GM19035 (cell line): ENCODE measurements at regions not wholly inside any gene's neighbourhood (a gene's known extent, or its start where the extent isn't known, plus 50 kb on each side); places are given as distances from the start of the nearest gene placed in this dataset.
"Not testable (repeated sequence)": the region's sequence is repeated elsewhere in the genome, so short reads cannot be mapped to it uniquely, and the experiment has no call there.

Source experiments
- ATAC-seq: cut with Tn5 transposase; IDR thresholded peaks from one replicate; pipeline ENCODE4 v1.9.1; 2021; ENCODE audit not compliant: unreplicated experiment

- ATAC-seq: no peak
Observed at GRCh38 chr21:27033471-27033870, 66.6 kb upstream of the ADAMTS5 start.

DNA sequence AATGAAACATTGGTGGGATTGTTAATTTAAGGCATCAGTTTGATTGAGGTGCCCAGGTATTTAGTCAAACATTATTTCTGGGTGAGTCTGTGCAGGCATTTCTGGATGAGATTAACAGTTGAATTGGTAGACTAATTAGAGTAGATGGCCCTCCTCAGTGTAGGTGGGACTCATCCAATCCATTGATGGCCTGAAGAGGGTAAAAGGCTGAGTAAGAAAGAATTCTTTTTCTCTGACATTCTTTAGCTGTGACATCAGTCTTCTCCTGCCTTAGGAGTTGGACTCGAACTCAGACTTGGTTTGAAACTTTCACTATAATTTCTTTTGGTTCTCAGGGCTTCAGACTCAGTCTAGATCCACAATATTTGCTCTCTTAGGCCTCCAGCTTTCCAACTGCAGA, 59.6 kb upstream of the ADAMTS5 start:
- no peak for ATAC-seq

DNA sequence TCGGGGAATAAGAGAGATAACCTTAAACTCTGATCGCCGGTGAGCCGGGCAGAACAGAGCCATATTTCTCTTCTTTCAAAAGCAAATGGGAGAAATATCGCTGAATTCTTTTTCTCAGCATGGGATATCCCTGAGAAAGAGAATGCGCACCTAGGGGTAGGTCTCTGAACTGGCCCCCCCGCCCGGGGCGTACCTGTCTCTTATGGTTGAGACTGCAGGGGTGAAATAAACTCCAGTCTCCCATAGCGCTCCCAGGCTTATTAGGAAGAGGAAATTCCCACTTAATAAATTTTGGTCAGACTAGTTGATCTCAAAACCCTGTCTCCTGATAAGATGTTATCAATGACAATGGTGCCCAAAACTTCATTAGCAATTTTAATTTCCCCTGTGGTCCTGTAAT, 58.8 kb upstream of the ADAMTS5 start:
- ATAC-seq: not testable (repeated sequence)

DNA sequence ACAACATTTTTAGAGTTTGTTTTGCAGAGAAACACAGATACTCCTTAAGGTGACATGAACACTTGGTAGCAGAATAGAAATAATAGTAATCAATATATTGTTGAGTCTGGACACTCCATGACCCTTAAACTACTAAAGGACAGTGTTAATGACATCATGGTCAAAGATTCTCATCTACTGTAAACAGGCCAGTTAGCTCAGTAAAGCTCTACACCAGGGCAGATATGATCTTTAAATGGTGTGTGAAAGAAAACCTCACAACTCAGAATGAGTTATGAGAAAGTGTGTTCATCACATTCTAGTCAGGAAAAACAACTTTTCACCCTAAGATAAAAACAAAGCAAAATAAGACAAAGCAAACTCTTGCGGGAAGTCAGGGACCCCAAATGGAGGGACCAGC, 58.1 kb upstream of the ADAMTS5 start:
- no peak for ATAC-seq

DNA sequence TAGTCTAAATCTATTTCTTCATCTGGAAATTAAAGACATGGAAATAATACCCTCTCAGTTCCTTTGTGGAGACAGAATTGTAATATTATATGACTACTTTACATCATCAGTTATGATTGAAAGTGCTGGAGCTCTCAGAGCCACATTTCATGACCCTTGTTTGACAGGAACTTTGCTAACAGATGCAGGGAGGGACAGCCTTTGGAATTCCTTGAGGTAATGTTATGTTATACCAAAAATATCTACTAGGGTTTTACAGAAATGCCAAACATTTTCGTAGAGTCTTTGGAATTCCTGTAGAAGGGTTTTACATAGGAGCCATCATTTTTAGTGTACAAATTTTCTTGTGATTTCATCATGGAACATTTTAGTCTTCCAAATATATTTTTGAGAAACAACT, 57.4 kb upstream of the ADAMTS5 start:
- ATAC-seq: no peak

GRCh38 chr21:27023186-27023585, 56.3 kb upstream of the ADAMTS5 start:
- no peak for ATAC-seq

GRCh38 chr21:27021801-27022200, 54.9 kb upstream of the ADAMTS5 start:
- ATAC-seq: no peak

- no peak for ATAC-seq
Observed at GRCh38 chr21:27021046-27021445, 54.2 kb upstream of the ADAMTS5 start.

DNA sequence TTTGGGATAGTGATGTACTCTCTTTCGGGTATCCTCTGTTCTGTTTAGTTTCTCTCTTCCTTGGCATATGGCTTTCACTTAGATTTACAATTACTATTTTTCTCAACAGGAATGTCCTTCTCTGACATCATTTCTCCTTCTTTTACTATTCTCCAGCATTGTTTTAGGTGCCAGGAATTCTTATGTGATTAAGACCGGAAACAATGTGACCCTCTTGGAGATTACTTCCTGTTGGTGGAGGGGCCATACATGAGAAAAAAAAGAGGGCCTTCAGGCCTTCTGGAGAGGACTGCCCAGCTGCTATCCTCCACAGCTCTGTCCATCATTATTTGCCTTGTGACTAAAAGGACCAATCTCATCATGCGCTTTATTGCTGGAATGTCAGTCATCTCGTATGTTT, 50.4 kb upstream of the ADAMTS5 start:
- ATAC-seq: no peak
